SK-N-SH treated with all-trans-retinoic acid at 6 μM for 48 hours (cell line): ENCODE measurements at regions not wholly inside any gene's neighbourhood (a gene's known extent, or its start where the extent isn't known, plus 50 kb on each side); places are given as distances from the start of the nearest gene placed in this dataset.

Experiments used
- ATAC-seq: fragments of 200-7000 bp; cut with Tn5 transposase; 3 replicates; pipeline ENCODE4 v1.9.1; 2020; ENCODE audit warnings: mild to moderate bottlenecking, moderate library complexity
- BACH2 ChIP-seq: fragments of 250-450 bp; sonication (Bioruptor Pico); IDR thresholded peaks from 2 replicates; pipeline ENCODE4 v1.9.0; 2021; ENCODE audit warnings: mild to moderate bottlenecking, borderline replicate concordance
- CSDC2 ChIP-seq: fragments of 250-450 bp; sonication (Bioruptor Pico); IDR thresholded peaks from 2 replicates; pipeline ENCODE4 v1.5.0; 2020; ENCODE audit warnings: mild to moderate bottlenecking, moderate library complexity
- ESRRG ChIP-seq: fragments of 250-450 bp; sonication (Bioruptor Pico); IDR thresholded peaks from 2 replicates; pipeline ENCODE4 v1.6.1; 2021; ENCODE audit warnings: mild to moderate bottlenecking
- GLIS3 ChIP-seq: fragments of 250-450 bp; sonication (Bioruptor Pico); IDR thresholded peaks from 2 replicates; pipeline ENCODE4 v1.5.0; 2020; ENCODE audit warnings: mild to moderate bottlenecking, moderate library complexity
- ISL1 ChIP-seq: fragments of 250-450 bp; sonication (Bioruptor Pico); IDR thresholded peaks from 2 replicates; pipeline ENCODE4 v2.1.2; 2022; ENCODE audit warnings: mild to moderate bottlenecking, moderate library complexity
- PPARA ChIP-seq: fragments of 250-450 bp; sonication (Bioruptor Pico); IDR thresholded peaks from 2 replicates; pipeline ENCODE4 v1.5.0; 2020; ENCODE audit warnings: mild to moderate bottlenecking, borderline replicate concordance
- RARB ChIP-seq: fragments of 250-450 bp; sonication (Bioruptor Pico); IDR thresholded peaks from 2 replicates; pipeline ENCODE4 v1.8.0; 2021; ENCODE audit warnings: mild to moderate bottlenecking, moderate library complexity
- SNAI2 ChIP-seq: fragments of 250-450 bp; sonication (Bioruptor Pico); IDR thresholded peaks from 2 replicates; pipeline ENCODE4 v1.5.0; 2020; ENCODE audit warnings: mild to moderate bottlenecking, moderate library complexity
- TCF4 ChIP-seq: fragments of 250-450 bp; sonication (Bioruptor Pico); IDR thresholded peaks from 2 replicates; pipeline ENCODE4 v1.8.0; 2021; ENCODE audit warnings: mild to moderate bottlenecking, moderate library complexity, borderline replicate concordance
- TOX ChIP-seq: fragments of 250-450 bp; sonication (Bioruptor Pico); IDR thresholded peaks from 2 replicates; pipeline ENCODE4 v1.8.0; 2021; ENCODE audit warnings: mild to moderate bottlenecking, moderate library complexity, borderline replicate concordance
- ZC3H10 ChIP-seq: fragments of 250-450 bp; sonication (Bioruptor Pico); IDR thresholded peaks from 2 replicates; pipeline ENCODE4 v1.5.1; 2021; ENCODE audit warnings: mild to moderate bottlenecking, moderate library complexity
- ZFP3 ChIP-seq: fragments of 250-450 bp; sonication (Bioruptor Pico); IDR thresholded peaks from 2 replicates; pipeline ENCODE4 v1.5.0; 2020; ENCODE audit warnings: mild to moderate bottlenecking, moderate library complexity
- ZFP30 ChIP-seq: fragments of 450-650 bp; formaldehyde crosslinking; IDR thresholded peaks from 2 replicates; pipeline ENCODE4 v1.5.0; 2022; ENCODE audit warnings: mild to moderate bottlenecking, moderate library complexity
- ZNF565 ChIP-seq: fragments of 450-650 bp; formaldehyde crosslinking; conservative IDR thresholded peaks from 2 replicates; pipeline ENCODE4 v1.5.0; 2020; ENCODE audit warnings: low read depth, mild to moderate bottlenecking, moderate library complexity
- ZNF70 ChIP-seq: fragments of 450-650 bp; formaldehyde crosslinking; IDR thresholded peaks from 2 replicates; pipeline ENCODE4 v1.5.0; 2020; ENCODE audit warnings: mild to moderate bottlenecking, moderate library complexity
- ZNF8 ChIP-seq: fragments of 450-650 bp; formaldehyde crosslinking; IDR thresholded peaks from 2 replicates; pipeline ENCODE4 v1.5.0; 2020; ENCODE audit warnings: mild to moderate bottlenecking, moderate library complexity
- TF ChIP-seq, protein P1 (sequence below): fragments of 250-450 bp; sonication (Bioruptor Pico); IDR thresholded peaks from 2 replicates; pipeline ENCODE4 v1.8.0; 2021; ENCODE audit warnings: low read depth, mild to moderate bottlenecking, moderate library complexity, borderline replicate concordance
- TF ChIP-seq, protein P2 (sequence below): fragments of 250-450 bp; sonication (Bioruptor Pico); IDR thresholded peaks from 2 replicates; pipeline ENCODE4 v1.5.1; 2021; ENCODE audit warnings: mild to moderate bottlenecking, moderate library complexity
- TF ChIP-seq, protein P3 (sequence below): fragments of 250-450 bp; sonication (Bioruptor Pico); IDR thresholded peaks from 2 replicates; pipeline ENCODE4 v1.5.0; 2020; ENCODE audit warnings: mild to moderate bottlenecking, moderate library complexity
- TF ChIP-seq, protein P4 (sequence below): fragments of 250-450 bp; sonication (Bioruptor Pico); IDR thresholded peaks from 2 replicates; pipeline ENCODE4 v1.8.0; 2020; ENCODE audit warnings: mild to moderate bottlenecking, moderate library complexity, borderline replicate concordance

DNA sequence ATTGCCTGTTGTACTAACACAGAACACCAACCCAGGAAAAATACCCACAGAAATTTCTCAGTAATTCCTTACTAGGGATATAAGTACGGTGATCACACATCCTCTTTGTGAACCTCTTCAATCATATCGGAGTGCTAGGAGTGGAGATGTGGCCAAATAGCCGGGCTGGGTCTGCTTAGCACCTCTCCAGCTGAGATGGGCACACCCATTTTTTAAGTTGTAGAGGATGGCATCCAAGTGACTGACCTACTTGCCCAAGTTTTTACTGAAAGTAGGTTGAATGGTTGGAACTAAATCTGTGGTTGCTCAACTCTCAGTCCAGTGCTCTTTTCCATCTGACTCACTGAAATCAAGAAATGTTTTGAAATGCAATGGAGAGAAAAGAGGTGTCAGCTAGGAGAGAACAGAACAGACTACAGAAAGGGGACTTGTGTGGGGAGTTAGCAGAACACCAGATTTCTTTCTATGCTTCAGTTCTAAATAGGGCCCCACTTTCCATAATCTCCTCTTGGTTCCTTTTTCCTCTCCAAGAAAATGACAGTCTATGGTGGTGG, 68.7 kb upstream of the FSHR start:
- no peak for ATAC-seq
- no peak for TF ChIP-seq TOX (CRISPR knock-in tag)
- TF ChIP-seq, protein P1, sequence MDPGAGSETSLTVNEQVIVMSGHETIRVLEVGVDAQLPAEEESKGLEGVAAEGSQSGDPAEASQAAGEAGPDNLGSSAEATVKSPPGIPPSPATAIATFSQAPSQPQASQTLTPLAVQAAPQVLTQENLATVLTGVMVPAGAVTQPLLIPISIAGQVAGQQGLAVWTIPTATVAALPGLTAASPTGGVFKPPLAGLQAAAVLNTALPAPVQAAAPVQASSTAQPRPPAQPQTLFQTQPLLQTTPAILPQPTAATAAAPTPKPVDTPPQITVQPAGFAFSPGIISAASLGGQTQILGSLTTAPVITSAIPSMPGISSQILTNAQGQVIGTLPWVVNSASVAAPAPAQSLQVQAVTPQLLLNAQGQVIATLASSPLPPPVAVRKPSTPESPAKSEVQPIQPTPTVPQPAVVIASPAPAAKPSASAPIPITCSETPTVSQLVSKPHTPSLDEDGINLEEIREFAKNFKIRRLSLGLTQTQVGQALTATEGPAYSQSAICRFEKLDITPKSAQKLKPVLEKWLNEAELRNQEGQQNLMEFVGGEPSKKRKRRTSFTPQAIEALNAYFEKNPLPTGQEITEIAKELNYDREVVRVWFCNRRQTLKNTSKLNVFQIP (CRISPR knock-in tag): no peak
- TF ChIP-seq SNAI2 (CRISPR knock-in tag): no peak
- TF ChIP-seq ZC3H10 (CRISPR knock-in tag): no peak
- TF ChIP-seq BACH2 (CRISPR knock-in tag): no peak
- TF ChIP-seq RARB (CRISPR knock-in tag): no peak
- no peak for TF ChIP-seq PPARA
- no peak for TF ChIP-seq GLIS3
- no peak for TF ChIP-seq ZNF8 (CRISPR knock-in tag)
- no peak for TF ChIP-seq ISL1 (CRISPR knock-in tag)
- TF ChIP-seq ESRRG (CRISPR knock-in tag): no peak
- TF ChIP-seq TCF4 (CRISPR knock-in tag): no peak
- no peak for TF ChIP-seq CSDC2 (CRISPR knock-in tag)
- TF ChIP-seq ZFP30 (CRISPR knock-in tag): no peak
- no peak for TF ChIP-seq ZNF70
- TF ChIP-seq, protein P2, sequence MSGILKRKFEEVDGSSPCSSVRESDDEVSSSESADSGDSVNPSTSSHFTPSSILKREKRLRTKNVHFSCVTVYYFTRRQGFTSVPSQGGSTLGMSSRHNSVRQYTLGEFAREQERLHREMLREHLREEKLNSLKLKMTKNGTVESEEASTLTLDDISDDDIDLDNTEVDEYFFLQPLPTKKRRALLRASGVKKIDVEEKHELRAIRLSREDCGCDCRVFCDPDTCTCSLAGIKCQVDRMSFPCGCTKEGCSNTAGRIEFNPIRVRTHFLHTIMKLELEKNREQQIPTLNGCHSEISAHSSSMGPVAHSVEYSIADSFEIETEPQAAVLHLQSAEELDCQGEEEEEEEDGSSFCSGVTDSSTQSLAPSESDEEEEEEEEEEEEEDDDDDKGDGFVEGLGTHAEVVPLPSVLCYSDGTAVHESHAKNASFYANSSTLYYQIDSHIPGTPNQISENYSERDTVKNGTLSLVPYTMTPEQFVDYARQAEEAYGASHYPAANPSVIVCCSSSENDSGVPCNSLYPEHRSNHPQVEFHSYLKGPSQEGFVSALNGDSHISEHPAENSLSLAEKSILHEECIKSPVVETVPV (CRISPR knock-in tag): no peak

DNA sequence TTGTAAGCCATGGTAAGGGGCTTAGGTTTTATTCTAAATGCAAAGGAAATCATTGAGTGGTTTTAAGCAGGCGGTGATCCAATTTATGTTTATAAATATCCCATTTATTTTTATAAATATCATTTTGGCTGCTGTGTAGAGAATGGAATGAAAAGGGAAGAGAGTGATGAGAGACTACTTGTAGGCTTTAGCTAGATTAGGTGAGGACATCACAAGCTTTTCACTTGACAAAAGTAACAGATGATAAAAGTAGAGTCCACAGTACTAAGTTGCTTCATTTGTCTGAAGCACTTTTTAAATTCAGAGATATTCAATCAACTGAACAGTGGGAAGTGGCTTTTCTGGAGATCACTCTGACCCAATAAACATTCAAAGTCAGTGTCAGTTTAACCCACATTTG, 65.4 kb upstream of the FSHR start:
- ATAC-seq: no peak
- TF ChIP-seq, protein P3, sequence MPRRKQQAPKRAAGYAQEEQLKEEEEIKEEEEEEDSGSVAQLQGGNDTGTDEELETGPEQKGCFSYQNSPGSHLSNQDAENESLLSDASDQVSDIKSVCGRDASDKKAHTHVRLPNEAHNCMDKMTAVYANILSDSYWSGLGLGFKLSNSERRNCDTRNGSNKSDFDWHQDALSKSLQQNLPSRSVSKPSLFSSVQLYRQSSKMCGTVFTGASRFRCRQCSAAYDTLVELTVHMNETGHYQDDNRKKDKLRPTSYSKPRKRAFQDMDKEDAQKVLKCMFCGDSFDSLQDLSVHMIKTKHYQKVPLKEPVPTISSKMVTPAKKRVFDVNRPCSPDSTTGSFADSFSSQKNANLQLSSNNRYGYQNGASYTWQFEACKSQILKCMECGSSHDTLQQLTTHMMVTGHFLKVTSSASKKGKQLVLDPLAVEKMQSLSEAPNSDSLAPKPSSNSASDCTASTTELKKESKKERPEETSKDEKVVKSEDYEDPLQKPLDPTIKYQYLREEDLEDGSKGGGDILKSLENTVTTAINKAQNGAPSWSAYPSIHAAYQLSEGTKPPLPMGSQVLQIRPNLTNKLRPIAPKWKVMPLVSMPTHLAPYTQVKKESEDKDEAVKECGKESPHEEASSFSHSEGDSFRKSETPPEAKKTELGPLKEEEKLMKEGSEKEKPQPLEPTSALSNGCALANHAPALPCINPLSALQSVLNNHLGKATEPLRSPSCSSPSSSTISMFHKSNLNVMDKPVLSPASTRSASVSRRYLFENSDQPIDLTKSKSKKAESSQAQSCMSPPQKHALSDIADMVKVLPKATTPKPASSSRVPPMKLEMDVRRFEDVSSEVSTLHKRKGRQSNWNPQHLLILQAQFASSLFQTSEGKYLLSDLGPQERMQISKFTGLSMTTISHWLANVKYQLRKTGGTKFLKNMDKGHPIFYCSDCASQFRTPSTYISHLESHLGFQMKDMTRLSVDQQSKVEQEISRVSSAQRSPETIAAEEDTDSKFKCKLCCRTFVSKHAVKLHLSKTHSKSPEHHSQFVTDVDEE (CRISPR knock-in tag): no peak
- TF ChIP-seq, protein P1 (CRISPR knock-in tag): no peak
- no peak for TF ChIP-seq TCF4 (CRISPR knock-in tag)
- TF ChIP-seq, protein P4, sequence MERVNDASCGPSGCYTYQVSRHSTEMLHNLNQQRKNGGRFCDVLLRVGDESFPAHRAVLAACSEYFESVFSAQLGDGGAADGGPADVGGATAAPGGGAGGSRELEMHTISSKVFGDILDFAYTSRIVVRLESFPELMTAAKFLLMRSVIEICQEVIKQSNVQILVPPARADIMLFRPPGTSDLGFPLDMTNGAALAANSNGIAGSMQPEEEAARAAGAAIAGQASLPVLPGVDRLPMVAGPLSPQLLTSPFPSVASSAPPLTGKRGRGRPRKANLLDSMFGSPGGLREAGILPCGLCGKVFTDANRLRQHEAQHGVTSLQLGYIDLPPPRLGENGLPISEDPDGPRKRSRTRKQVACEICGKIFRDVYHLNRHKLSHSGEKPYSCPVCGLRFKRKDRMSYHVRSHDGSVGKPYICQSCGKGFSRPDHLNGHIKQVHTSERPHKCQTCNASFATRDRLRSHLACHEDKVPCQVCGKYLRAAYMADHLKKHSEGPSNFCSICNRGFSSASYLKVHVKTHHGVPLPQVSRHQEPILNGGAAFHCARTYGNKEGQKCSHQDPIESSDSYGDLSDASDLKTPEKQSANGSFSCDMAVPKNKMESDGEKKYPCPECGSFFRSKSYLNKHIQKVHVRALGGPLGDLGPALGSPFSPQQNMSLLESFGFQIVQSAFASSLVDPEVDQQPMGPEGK: no peak
- TF ChIP-seq ZC3H10 (CRISPR knock-in tag): no peak
- no peak for TF ChIP-seq BACH2 (CRISPR knock-in tag)
- no peak for TF ChIP-seq ZNF565 (CRISPR knock-in tag)
- no peak for TF ChIP-seq ZNF70
- no peak for TF ChIP-seq PPARA
- TF ChIP-seq GLIS3: no peak
- TF ChIP-seq CSDC2 (CRISPR knock-in tag): no peak
- no peak for TF ChIP-seq ZNF8 (CRISPR knock-in tag)
- no peak for TF ChIP-seq ZFP30 (CRISPR knock-in tag)
- no peak for TF ChIP-seq ZFP3 (CRISPR knock-in tag)

DNA sequence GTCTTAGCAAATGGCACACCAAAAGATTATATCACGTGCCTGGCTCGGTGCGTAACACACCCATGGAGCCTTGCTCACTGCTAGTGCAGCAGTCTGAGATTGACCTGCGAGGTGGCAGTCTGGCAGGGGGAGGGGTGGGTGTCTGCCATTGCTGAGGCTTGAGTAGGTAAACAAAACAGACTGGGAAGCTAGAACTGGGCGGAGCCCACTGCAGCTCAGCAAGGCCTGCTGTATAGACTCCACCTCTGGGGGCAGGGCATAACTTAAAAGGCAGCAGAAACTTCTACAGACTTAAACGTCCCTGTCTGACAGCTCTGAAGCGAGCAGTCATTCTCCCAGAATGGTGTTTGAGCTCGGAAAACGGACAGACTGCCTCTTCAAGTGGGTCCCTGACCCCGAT, 55.9 kb upstream of the FSHR start:
- TF ChIP-seq GLIS3 (no peak), TCF4 (CRISPR knock-in tag) (no peak)
- TF ChIP-seq, protein P4: no peak
- no peak for ATAC-seq
